ENCODE measurements at regions not wholly inside any gene's neighbourhood (a gene's known extent, or its start where the extent isn't known, plus 50 kb on each side); places are given as distances from the start of the nearest gene placed in this dataset.

DNA sequence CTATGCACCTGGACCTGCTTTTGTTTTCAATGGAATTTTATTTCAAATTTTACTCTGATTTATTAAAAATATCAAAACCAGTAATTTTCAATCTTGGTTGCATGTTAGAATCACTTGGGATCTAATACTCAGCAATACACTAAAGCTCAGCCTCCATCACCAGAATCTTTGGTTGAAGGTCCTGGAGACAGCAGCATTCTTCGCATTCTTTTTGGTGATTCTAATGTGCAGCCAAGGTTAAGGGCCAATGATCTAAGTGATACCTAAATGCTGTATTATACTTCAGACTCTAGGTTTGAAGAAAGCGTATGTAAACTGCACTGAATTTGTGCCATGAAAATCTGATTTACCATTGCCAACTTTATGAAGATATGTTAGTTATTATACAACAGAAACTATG lies 493.1 kb downstream of the XIRP2 start:
- Histone ChIP-seq H3F3A (ENCODE audit: insufficient read depth, low read length, poor library complexity, severe bottlenecking) (no peaks in the 10 kb centered on the region), H4K20me1 (ENCODE audit: insufficient read depth) (no peaks in the 10 kb centered on the region), H3K27ac (ENCODE audit: low read length) (no peak overlapping the region), H2AFZ (ENCODE audit: low read depth, low read length) (no peak overlapping the region), H3K27me3 (ENCODE audit: insufficient read depth, low read depth, low read length) (no peaks in the 10 kb centered on the region), H3K4me3 (ENCODE audit: low read length) (no peak overlapping the region), H3K9me2 (ENCODE audit: insufficient read depth, low read length) (no peaks in the 10 kb centered on the region), H3K36me3 (ENCODE audit: insufficient read depth, low read length) (no peaks in the 10 kb centered on the region), H3K79me2 (replicated peaks; ENCODE audit: insufficient read depth, low read length) (peaks cover 3% of the 10 kb centered on the region), H3K4me2 (ENCODE audit: low read length) (no peak overlapping the region), H3K9me3 (ENCODE audit: low read length) (no peaks in the 10 kb centered on the region), H3K9ac (ENCODE audit: low read length) (no peak overlapping the region)
- TF ChIP-seq EP300 (conservative IDR thresholded peaks at IDR 0.05; ENCODE audit: poor library complexity, severe bottlenecking) (no peak), RAD21 (conservative IDR thresholded peaks at IDR 0.05) (no peak), EZH2 (IDR thresholded peaks at IDR 0.05; ENCODE audit: borderline replicate concordance, insufficient read depth, low read length, poor library complexity, severe bottlenecking) (no peak), POLR2AphosphoS5 (IDR thresholded peaks at IDR 0.05) (no peak), MXI1 (conservative IDR thresholded peaks at IDR 0.05; ENCODE audit: poor library complexity, severe bottlenecking) (no peak), REST (IDR thresholded peaks at IDR 0.05; ENCODE audit: borderline replicate concordance) (no peak), CTCF (IDR thresholded peaks at IDR 0.05; ENCODE audit: poor library complexity, severe bottlenecking) (no peak), TAF1 (IDR thresholded peaks at IDR 0.05; ENCODE audit: low read depth) (no peak)

GRCh38 chr2:167380555-167380954 lies 492.3 kb downstream of the XIRP2 start:
- no peak overlapping the region for H3K4me3 ChIP-seq (ENCODE audit: low read length)
- H3K79me2 ChIP-seq (replicated peaks; ENCODE audit: insufficient read depth, low read length) = peaks cover 5% of the 10 kb centered on the region
- H3K9me3 ChIP-seq (ENCODE audit: low read length) = no peaks in the 10 kb centered on the region
- no peaks in the 10 kb centered on the region for H3F3A ChIP-seq (ENCODE audit: insufficient read depth, low read length, poor library complexity, severe bottlenecking)
- H2AFZ ChIP-seq (ENCODE audit: low read depth, low read length) = no peak overlapping the region
- H3K4me2 ChIP-seq (ENCODE audit: low read length) = no peak overlapping the region
- TF ChIP-seq SMC3 (conservative IDR thresholded peaks at IDR 0.05; ENCODE audit: poor library complexity) = no peak
- TF ChIP-seq REST (IDR thresholded peaks at IDR 0.05; ENCODE audit: borderline replicate concordance) = no peak
- TF ChIP-seq CTCF (IDR thresholded peaks at IDR 0.05; ENCODE audit: poor library complexity, severe bottlenecking) = no peak
- no peak for TF ChIP-seq EZH2 (IDR thresholded peaks at IDR 0.05; ENCODE audit: borderline replicate concordance, insufficient read depth, low read length, poor library complexity, severe bottlenecking)
- TF ChIP-seq EP300 (conservative IDR thresholded peaks at IDR 0.05; ENCODE audit: poor library complexity, severe bottlenecking) = no peak
- TF ChIP-seq RAD21 (conservative IDR thresholded peaks at IDR 0.05) = no peak
- no peak for TF ChIP-seq POLR2AphosphoS5 (IDR thresholded peaks at IDR 0.05)
- TF ChIP-seq MXI1 (conservative IDR thresholded peaks at IDR 0.05; ENCODE audit: poor library complexity, severe bottlenecking) = no peak
- TF ChIP-seq TAF1 (IDR thresholded peaks at IDR 0.05; ENCODE audit: low read depth) = no peak
- no peaks in the 10 kb centered on the region for H4K20me1 ChIP-seq (ENCODE audit: insufficient read depth)
- no peaks in the 10 kb centered on the region for H3K9me2 ChIP-seq (ENCODE audit: insufficient read depth, low read length)
- H3K27ac ChIP-seq (ENCODE audit: low read length) = no peak overlapping the region
- H3K36me3 ChIP-seq (ENCODE audit: insufficient read depth, low read length) = no peaks in the 10 kb centered on the region
- H3K9ac ChIP-seq (ENCODE audit: low read length) = no peak overlapping the region
- H3K27me3 ChIP-seq (ENCODE audit: insufficient read depth, low read depth, low read length) = no peaks in the 10 kb centered on the region

All from neural cell (in vitro differentiated cells).